ENCODE measurements at regions not wholly inside any gene's neighbourhood (a gene's known extent, or its start where the extent isn't known, plus 50 kb on each side); places are given as distances from the start of the nearest gene placed in this dataset.

DNA sequence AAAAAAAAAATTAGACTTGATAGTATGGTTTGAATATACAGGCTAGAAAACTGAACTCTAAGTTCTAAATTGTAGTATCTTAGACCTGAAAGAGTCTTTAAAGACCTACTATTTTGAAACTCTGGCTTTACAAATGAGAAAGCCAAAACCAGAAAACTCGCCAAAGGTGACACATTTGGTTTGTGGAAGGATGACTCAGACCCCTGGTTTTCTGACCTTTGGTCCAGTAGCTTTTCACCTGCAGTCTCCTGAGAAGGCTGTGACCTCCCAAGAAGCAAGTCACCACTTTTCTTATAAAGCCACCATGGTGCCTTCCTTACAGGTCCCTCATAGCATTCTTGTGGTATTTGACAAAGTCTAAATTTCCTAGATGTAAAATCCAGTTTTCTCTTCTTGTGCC is 102.1 kb upstream of the CEP78 start:
- no peak overlapping the region for H3K27ac ChIP-seq
- 0 out of 2 replicates have a peak, but pooled peaks cover 4% of the 10 kb centered on the region for H3K4me1 ChIP-seq (replicated peaks; ENCODE audit: insufficient read depth)
- no peaks in the 10 kb centered on the region for H3K36me3 ChIP-seq (ENCODE audit: low read depth)
- no peaks in the 10 kb centered on the region for H3K27me3 ChIP-seq (ENCODE audit: insufficient read depth, low read depth)
- H3K9me3 ChIP-seq (ENCODE audit: insufficient read depth, low read depth), result no peaks in the 10 kb centered on the region
- BruUV-seq (replicated peaks), result no TSS peak
- no peak overlapping the region for H2AFZ ChIP-seq
- no peak for DNase-seq
- CTCF ChIA-PET, result no interaction called here
- H3F3A ChIP-seq (ENCODE audit: insufficient read depth, low read depth), result no peaks in the 10 kb centered on the region
- H3K79me2 ChIP-seq (ENCODE audit: low read depth), result no peaks in the 10 kb centered on the region
- no peak for TF ChIP-seq EZH2 (IDR thresholded peaks at IDR 0.05; ENCODE audit: low read depth)
- TF ChIP-seq, protein P1, sequence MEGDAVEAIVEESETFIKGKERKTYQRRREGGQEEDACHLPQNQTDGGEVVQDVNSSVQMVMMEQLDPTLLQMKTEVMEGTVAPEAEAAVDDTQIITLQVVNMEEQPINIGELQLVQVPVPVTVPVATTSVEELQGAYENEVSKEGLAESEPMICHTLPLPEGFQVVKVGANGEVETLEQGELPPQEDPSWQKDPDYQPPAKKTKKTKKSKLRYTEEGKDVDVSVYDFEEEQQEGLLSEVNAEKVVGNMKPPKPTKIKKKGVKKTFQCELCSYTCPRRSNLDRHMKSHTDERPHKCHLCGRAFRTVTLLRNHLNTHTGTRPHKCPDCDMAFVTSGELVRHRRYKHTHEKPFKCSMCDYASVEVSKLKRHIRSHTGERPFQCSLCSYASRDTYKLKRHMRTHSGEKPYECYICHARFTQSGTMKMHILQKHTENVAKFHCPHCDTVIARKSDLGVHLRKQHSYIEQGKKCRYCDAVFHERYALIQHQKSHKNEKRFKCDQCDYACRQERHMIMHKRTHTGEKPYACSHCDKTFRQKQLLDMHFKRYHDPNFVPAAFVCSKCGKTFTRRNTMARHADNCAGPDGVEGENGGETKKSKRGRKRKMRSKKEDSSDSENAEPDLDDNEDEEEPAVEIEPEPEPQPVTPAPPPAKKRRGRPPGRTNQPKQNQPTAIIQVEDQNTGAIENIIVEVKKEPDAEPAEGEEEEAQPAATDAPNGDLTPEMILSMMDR (conservative IDR thresholded peaks at IDR 0.05), result no peak
- POLR2A ChIA-PET (ENCODE audit: unreplicated experiment), result interaction anchor here (0.6 kb wide), 1 partner anchor 12 kb away, joined by 25 read pairs; no protein-coding TSS in a partner anchor
- no peak overlapping the region for H3K4me3 ChIP-seq
- intact Hi-C loops (cut with micrococcal nuclease; ENCODE audit: unreplicated experiment), result no loop called here
- no peak overlapping the region; the same call in 1 of the 2 replicates for H3K4me2 ChIP-seq
- no peaks in the 10 kb centered on the region for H4K20me1 ChIP-seq (ENCODE audit: insufficient read depth)
- no peaks in the 10 kb centered on the region for H3K9me2 ChIP-seq (ENCODE audit: insufficient read depth)

DNA sequence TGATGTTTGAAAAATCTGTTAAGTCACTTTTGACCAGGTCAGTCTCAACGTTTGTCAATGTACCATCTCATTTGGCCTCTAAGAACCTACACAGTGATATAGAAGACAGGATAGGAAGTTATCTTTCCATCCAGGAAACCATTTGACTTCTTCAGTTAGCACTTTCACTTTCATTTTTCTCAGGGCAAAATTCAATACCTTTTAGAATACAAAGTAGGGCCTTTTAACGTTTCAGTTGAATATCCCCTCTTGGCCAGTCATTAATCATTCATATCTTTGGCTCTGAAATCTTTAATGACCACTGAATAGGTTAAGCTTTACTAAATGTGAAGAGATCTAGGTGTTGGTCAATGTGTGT is 101.1 kb upstream of the GNAQ start:
- H3F3A ChIP-seq (ENCODE audit: insufficient read depth, low read depth), result no peaks in the 10 kb centered on the region
- no peaks in the 10 kb centered on the region for H3K79me2 ChIP-seq (ENCODE audit: low read depth)
- H3K9me3 ChIP-seq (ENCODE audit: insufficient read depth, low read depth), result no peaks in the 10 kb centered on the region
- no TSS peak for BruUV-seq (replicated peaks)
- POLR2A ChIA-PET (ENCODE audit: unreplicated experiment), result no interaction called here
- DNase-seq, result no peak
- H3K9me2 ChIP-seq (ENCODE audit: insufficient read depth), result no peaks in the 10 kb centered on the region
- CTCF ChIA-PET, result no interaction called here
- no peaks in the 10 kb centered on the region for H3K36me3 ChIP-seq (ENCODE audit: low read depth)
- no peaks in the 10 kb centered on the region for H3K27me3 ChIP-seq (ENCODE audit: insufficient read depth, low read depth)
- TF ChIP-seq EZH2 (IDR thresholded peaks at IDR 0.05; ENCODE audit: low read depth), result no peak
- TF ChIP-seq, protein P1 (conservative IDR thresholded peaks at IDR 0.05), result no peak
- 0 out of 2 replicates have a peak overlapping the region, but pooled peaks have one; percentile 0 for H2AFZ ChIP-seq
- H3K4me1 ChIP-seq (replicated peaks; ENCODE audit: insufficient read depth), result 0 out of 2 replicates have a peak, but pooled peaks cover 4% of the 10 kb centered on the region
- no peaks in the 10 kb centered on the region for H4K20me1 ChIP-seq (ENCODE audit: insufficient read depth)
- no peak overlapping the region for H3K27ac ChIP-seq
- H3K4me3 ChIP-seq, result peak overlapping the region; percentile 9; the same call in 1 of the 2 replicates
- intact Hi-C loops (cut with micrococcal nuclease; ENCODE audit: unreplicated experiment), result no loop called here
- H3K4me2 ChIP-seq, result peak overlapping the region; percentile 43

DNA sequence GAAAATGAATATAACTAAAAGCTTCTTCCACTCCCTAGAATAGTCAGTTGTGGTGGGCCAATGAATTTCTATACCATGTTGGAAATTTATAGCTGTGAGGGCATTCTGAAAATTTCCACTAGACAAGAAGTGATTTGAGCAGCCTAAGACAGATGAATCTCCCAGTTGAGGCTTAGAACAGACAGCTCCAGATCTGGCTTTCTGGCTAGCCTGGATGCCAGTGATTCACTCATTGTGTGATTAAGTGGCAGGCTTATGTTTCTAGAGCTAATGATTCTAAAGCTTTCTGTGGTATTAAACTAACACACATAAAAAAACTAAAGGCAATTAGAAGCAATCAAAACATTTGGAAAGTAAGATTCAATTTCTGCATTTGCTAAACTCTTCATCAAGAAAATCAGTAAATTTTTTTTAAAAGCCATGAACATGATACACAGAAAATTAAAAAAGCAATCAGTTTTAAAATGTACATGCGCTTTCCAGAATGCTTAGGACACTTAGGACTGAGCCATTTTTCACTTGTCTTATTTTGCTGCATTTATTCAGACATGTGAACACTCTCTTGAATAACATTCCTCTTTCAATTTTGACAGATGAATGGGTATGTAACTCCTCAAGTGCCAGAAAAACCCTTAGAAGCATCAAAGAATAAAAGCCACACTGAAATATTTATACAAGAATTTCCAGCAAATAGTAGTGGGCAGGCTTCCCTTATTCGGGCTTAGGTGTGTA is 100.5 kb upstream of the GNAQ start:
- H3K9me3 ChIP-seq (ENCODE audit: insufficient read depth, low read depth), result no peaks in the 10 kb centered on the region
- H4K20me1 ChIP-seq (ENCODE audit: insufficient read depth), result no peaks in the 10 kb centered on the region
- ChIA-PET POLR2A (ENCODE audit: unreplicated experiment) (no interaction called here), CTCF (no interaction called here)
- 0 out of 2 replicates have a peak, but pooled peaks cover 4% of the 10 kb centered on the region for H3K4me1 ChIP-seq (replicated peaks; ENCODE audit: insufficient read depth)
- no peaks in the 10 kb centered on the region for H3K9me2 ChIP-seq (ENCODE audit: insufficient read depth)
- H3K27me3 ChIP-seq (ENCODE audit: insufficient read depth, low read depth), result no peaks in the 10 kb centered on the region
- H3K79me2 ChIP-seq (ENCODE audit: low read depth), result no peaks in the 10 kb centered on the region
- no peaks in the 10 kb centered on the region for H3F3A ChIP-seq (ENCODE audit: insufficient read depth, low read depth)
- H3K4me2 ChIP-seq, result peak overlapping the region; percentile 43
- no peak overlapping the region for H3K27ac ChIP-seq
- BruUV-seq (replicated peaks), result no TSS peak
- H3K36me3 ChIP-seq (ENCODE audit: low read depth), result no peaks in the 10 kb centered on the region
- 0 out of 2 replicates have a peak overlapping the region, but pooled peaks have one; percentile 0 for H2AFZ ChIP-seq
- no peak for DNase-seq
- intact Hi-C loops (cut with micrococcal nuclease; ENCODE audit: unreplicated experiment), result no loop called here
- peak overlapping the region; percentile 9; the same call in 1 of the 2 replicates for H3K4me3 ChIP-seq
- TF ChIP-seq EZH2 (IDR thresholded peaks at IDR 0.05; ENCODE audit: low read depth), result no peak
- TF ChIP-seq, protein P1 (conservative IDR thresholded peaks at IDR 0.05), result no peak
